Astrocyte (in vitro differentiated cells and primary cell): ENCODE measurements at regions not wholly inside any gene's neighbourhood (a gene's known extent, or its start where the extent isn't known, plus 50 kb on each side); places are given as distances from the start of the nearest gene placed in this dataset.

ENCODE experiments used
- DNase-seq: peaks from one replicate; pipeline ENCODE4 v3.0.0-alpha.2; 2010; ENCODE audit warnings: low read depth
- FAIRE-seq: peaks from 2 replicates; lab custom pipeline; 2011; peaks lifted over from hg19 to GRCh38; lab: Jason Lieb, UNC
- H2AFZ ChIP-seq: 2 replicates; pipeline ENCODE4 v1.6.0; 2012; ENCODE audit warnings: low read depth, low read length, inconsistent platforms
- H3K27ac ChIP-seq: 2 replicates; pipeline ENCODE4 v1.5.1; 2011; ENCODE audit warnings: low read depth, low read length, inconsistent platforms
- H3K27me3 ChIP-seq: 2 replicates; pipeline ENCODE4 v1.6.0; 2011; ENCODE audit warnings: low read length, inconsistent platforms; ENCODE audit not compliant: insufficient read depth
- H3K36me3 ChIP-seq: 2 replicates; pipeline ENCODE4 v1.5.1; 2011; ENCODE audit warnings: low read length, inconsistent platforms; ENCODE audit not compliant: insufficient read depth
- H3K4me1 ChIP-seq: 2 replicates; pipeline ENCODE4 v1.5.1; 2011; ENCODE audit warnings: low read length, inconsistent platforms; ENCODE audit not compliant: insufficient read depth
- H3K4me2 ChIP-seq: 2 replicates; pipeline ENCODE4 v1.6.0; 2012; ENCODE audit warnings: low read length, inconsistent platforms
- H3K4me3 ChIP-seq: 2 replicates; pipeline ENCODE4 v1.5.1; 2011; ENCODE audit warnings: low read depth, mild to moderate bottlenecking, low read length, inconsistent platforms; ENCODE audit not compliant: insufficient read depth
- H3K79me2 ChIP-seq: 2 replicates; pipeline ENCODE4 v1.6.0; 2012; ENCODE audit warnings: mild to moderate bottlenecking, low read length, inconsistent platforms; ENCODE audit not compliant: insufficient read depth
- H3K9ac ChIP-seq: 2 replicates; pipeline ENCODE4 v1.6.0; 2012; ENCODE audit warnings: mild to moderate bottlenecking, low read length, inconsistent platforms
- H3K9me3 ChIP-seq: 2 replicates; pipeline ENCODE4 v1.5.1; 2012; ENCODE audit warnings: low read depth, mild to moderate bottlenecking, low read length, inconsistent platforms; ENCODE audit not compliant: insufficient read depth
- H4K20me1 ChIP-seq: 2 replicates; pipeline ENCODE4 v1.6.0; 2012; ENCODE audit warnings: low read length, inconsistent platforms; ENCODE audit not compliant: insufficient read depth
- H3K27ac Mint-ChIP-seq: one replicate; pipeline ENCODE4 v1.8.0; 2021; ENCODE audit warnings: mild to moderate bottlenecking, mixed read lengths; ENCODE audit not compliant: unreplicated experiment
- H3K27me3 Mint-ChIP-seq: one replicate; pipeline ENCODE4 v1.8.0; 2021; ENCODE audit warnings: low read depth, mixed read lengths; ENCODE audit not compliant: unreplicated experiment
- H3K36me3 Mint-ChIP-seq: one replicate; pipeline ENCODE4 v1.8.0; 2021; ENCODE audit warnings: low read depth, mixed read lengths; ENCODE audit not compliant: unreplicated experiment
- H3K4me1 Mint-ChIP-seq: one replicate; pipeline ENCODE4 v1.8.0; 2021; ENCODE audit warnings: low read depth, mixed read lengths; ENCODE audit not compliant: unreplicated experiment
- H3K4me3 Mint-ChIP-seq: one replicate; pipeline ENCODE4 v1.8.0; 2021; ENCODE audit warnings: mild to moderate bottlenecking, moderate library complexity, mixed read lengths; ENCODE audit not compliant: unreplicated experiment
- H3K9me3 Mint-ChIP-seq: one replicate; pipeline ENCODE4 v1.8.0; 2021; ENCODE audit warnings: mild to moderate bottlenecking, mixed read lengths; ENCODE audit not compliant: unreplicated experiment
- EZH2 ChIP-seq: IDR thresholded peaks from 2 replicates; pipeline ENCODE4 v1.6.1; 2012; ENCODE audit warnings: mild to moderate bottlenecking, low read length, inconsistent platforms; ENCODE audit not compliant: insufficient read depth
- TF ChIP-seq, protein P1 (sequence below): IDR thresholded peaks from 2 replicates; pipeline ENCODE4 v1.5.1; 2011; ENCODE audit warnings: low read depth, mild to moderate bottlenecking, inconsistent platforms, low read length, moderate library complexity; ENCODE audit not compliant: insufficient read depth

DNA sequence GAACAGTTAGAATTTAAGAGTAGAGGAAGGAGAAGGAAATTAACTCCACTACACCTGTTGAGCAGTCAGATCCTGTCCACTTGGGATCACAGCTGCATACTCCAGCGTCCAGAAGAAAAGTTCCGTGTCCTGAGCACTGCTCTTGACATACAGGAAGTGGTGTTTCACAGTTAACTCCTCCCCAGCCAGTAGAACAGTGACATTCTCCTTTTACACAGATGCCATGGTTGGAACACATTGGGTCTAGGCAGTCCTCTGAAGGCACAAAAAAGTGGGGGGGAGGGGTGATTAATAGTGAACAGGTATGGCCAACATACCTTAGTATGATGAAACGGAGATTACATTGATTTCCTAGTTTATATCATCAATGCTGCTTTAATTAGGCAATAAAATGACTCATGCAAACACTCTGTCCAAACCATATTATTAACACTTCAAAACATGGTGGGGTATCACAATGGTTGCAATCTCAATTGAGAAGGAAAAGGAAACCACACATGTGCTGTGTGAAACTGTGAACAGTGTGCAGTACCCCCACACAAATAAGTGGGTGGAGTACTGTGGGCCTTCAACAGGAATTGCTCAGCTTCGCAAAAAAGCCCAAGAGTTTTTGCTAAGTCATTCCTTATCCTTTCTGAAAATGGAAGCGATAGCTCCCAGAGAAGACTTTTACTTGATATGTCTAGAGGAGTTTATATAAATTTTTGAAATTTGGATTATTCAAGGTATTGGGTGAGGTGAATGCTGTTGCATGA, 295.6 kb downstream of the SH2D1A start:
- no peak for TF ChIP-seq EZH2
- TF ChIP-seq, protein P1, sequence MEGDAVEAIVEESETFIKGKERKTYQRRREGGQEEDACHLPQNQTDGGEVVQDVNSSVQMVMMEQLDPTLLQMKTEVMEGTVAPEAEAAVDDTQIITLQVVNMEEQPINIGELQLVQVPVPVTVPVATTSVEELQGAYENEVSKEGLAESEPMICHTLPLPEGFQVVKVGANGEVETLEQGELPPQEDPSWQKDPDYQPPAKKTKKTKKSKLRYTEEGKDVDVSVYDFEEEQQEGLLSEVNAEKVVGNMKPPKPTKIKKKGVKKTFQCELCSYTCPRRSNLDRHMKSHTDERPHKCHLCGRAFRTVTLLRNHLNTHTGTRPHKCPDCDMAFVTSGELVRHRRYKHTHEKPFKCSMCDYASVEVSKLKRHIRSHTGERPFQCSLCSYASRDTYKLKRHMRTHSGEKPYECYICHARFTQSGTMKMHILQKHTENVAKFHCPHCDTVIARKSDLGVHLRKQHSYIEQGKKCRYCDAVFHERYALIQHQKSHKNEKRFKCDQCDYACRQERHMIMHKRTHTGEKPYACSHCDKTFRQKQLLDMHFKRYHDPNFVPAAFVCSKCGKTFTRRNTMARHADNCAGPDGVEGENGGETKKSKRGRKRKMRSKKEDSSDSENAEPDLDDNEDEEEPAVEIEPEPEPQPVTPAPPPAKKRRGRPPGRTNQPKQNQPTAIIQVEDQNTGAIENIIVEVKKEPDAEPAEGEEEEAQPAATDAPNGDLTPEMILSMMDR = no peak
- DNase-seq (no peak), FAIRE-seq (no peak)
- H3K27ac ChIP-seq = no peak overlapping the region
- Mint-ChIP-seq H3K4me3 (no peak overlapping the region), H3K4me1 (no peaks in the 10 kb centered on the region), H3K27me3 (no peaks in the 10 kb centered on the region), H3K9me3 (no peaks in the 10 kb centered on the region), H3K27ac (no peak overlapping the region), H3K36me3 (no peaks in the 10 kb centered on the region)
- no peaks in the 10 kb centered on the region for H4K20me1 ChIP-seq
- no peaks in the 10 kb centered on the region for H3K27me3 ChIP-seq
- no peak overlapping the region for H3K9ac ChIP-seq
- H3K4me3 ChIP-seq = no peak overlapping the region
- no peaks in the 10 kb centered on the region for H3K79me2 ChIP-seq
- no peak overlapping the region for H3K4me2 ChIP-seq
- no peaks in the 10 kb centered on the region for H3K4me1 ChIP-seq
- H3K36me3 ChIP-seq = no peaks in the 10 kb centered on the region
- H3K9me3 ChIP-seq = no peaks in the 10 kb centered on the region
- H2AFZ ChIP-seq = no peak overlapping the region

DNA sequence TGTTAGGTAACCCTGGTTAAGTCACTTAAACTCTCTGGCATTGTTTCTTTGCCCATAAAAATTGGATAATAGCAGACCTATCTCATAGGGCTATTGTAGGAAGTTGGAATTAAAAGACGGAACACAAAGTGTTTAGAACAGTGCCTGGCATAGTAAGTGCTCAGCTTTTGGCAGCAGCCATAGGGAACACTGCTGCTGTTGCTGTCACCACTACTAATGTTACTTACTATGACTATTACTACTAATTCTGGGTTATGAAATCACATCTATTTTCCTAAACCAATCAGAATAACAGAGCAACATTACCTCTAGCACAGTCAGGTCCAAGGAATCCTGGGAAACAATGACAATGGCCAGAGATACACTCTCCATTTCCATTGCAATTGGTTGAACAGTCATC, 300.0 kb downstream of the SH2D1A start:
- Histone ChIP-seq H3K27ac (no peak overlapping the region), H3K4me1 (no peaks in the 10 kb centered on the region), H2AFZ (no peak overlapping the region), H3K4me2 (no peak overlapping the region), H3K27me3 (no peaks in the 10 kb centered on the region), H3K9me3 (no peaks in the 10 kb centered on the region), H3K9ac (no peak overlapping the region), H4K20me1 (no peaks in the 10 kb centered on the region), H3K36me3 (no peaks in the 10 kb centered on the region), H3K79me2 (no peaks in the 10 kb centered on the region), H3K4me3 (no peak overlapping the region)
- DNase-seq = no peak
- no peaks in the 10 kb centered on the region for H3K9me3 Mint-ChIP-seq
- FAIRE-seq = no peak
- no peak overlapping the region for H3K27ac Mint-ChIP-seq
- no peak overlapping the region for H3K4me3 Mint-ChIP-seq
- no peaks in the 10 kb centered on the region for H3K36me3 Mint-ChIP-seq
- TF ChIP-seq, protein P1 = no peak
- no peak for TF ChIP-seq EZH2
- H3K27me3 Mint-ChIP-seq = no peaks in the 10 kb centered on the region
- no peaks in the 10 kb centered on the region for H3K4me1 Mint-ChIP-seq

DNA sequence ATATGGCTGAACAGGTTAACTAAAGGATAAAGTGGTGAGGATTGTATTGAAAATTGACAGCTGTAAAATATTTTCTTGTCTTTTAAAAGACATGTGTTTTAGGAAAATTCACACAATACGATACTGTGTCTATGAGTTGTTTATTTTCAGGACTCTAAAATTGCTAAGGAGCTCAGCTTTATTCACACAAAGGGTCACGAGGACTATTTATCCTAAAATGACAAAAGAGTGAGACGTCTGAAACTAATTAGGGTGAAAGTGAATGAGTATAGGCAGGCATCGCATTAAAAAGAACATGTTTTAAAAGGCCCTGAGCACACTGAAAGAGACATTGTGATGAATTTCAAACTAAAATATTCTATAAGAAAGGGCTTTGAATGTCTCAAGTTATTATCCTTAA, 304.7 kb downstream of the SH2D1A start:
- H3K4me1 Mint-ChIP-seq = no peaks in the 10 kb centered on the region
- H3K36me3 Mint-ChIP-seq = no peaks in the 10 kb centered on the region
- no peak for TF ChIP-seq EZH2

More for the DNA sequence above, 304.7 kb downstream of the SH2D1A start:
- no peak for FAIRE-seq
- Mint-ChIP-seq H3K4me3 (no peak overlapping the region), H3K9me3 (no peaks in the 10 kb centered on the region), H3K27ac (no peak overlapping the region), H3K27me3 (no peaks in the 10 kb centered on the region)
- Histone ChIP-seq H3K4me3 (no peak overlapping the region), H3K27ac (no peak overlapping the region), H3K4me2 (no peak overlapping the region), H3K36me3 (no peaks in the 10 kb centered on the region), H3K27me3 (no peaks in the 10 kb centered on the region), H3K9me3 (no peaks in the 10 kb centered on the region), H3K79me2 (no peaks in the 10 kb centered on the region), H4K20me1 (no peaks in the 10 kb centered on the region), H3K9ac (no peak overlapping the region), H3K4me1 (no peaks in the 10 kb centered on the region), H2AFZ (no peak overlapping the region)
- DNase-seq = no peak
